AG10803 (cell line): ENCODE measurements at regions not wholly inside any gene's neighbourhood (a gene's known extent, or its start where the extent isn't known, plus 50 kb on each side); places are given as distances from the start of the nearest gene placed in this dataset.

Experiments
- DNase-seq: peaks from one replicate; pipeline ENCODE4 v3.0.0; 2010; ENCODE audit warnings: low read depth
- H3K4me3 ChIP-seq: 2 replicates; pipeline ENCODE4 v1.5.1; 2011; ENCODE audit warnings: mild to moderate bottlenecking, low read length, control low read depth
- CTCF ChIP-seq: conservative IDR thresholded peaks from 2 replicates; pipeline ENCODE4 v1.5.1; 2011; ENCODE audit warnings: mild to moderate bottlenecking, low read length, control low read depth, inconsistent platforms

- TF ChIP-seq CTCF, result no peak
- DNase-seq, result no peak
- H3K4me3 ChIP-seq, result no peak overlapping the region
These were observed 192.5 kb downstream of the MYLK4 start for GRCh38 chr6:2558098-2558680.

GRCh38 chr6:2557181-2557720 is 193.5 kb downstream of the MYLK4 start:
- DNase-seq, result no peak
- no peak for TF ChIP-seq CTCF
- no peak overlapping the region for H3K4me3 ChIP-seq

GRCh38 chr6:2556761-2557160 is 194.0 kb downstream of the MYLK4 start:
- H3K4me3 ChIP-seq, result no peak overlapping the region
- DNase-seq, result no peak
- TF ChIP-seq CTCF, result no peak

GRCh38 chr6:2554651-2555260 is 196.0 kb downstream of the MYLK4 start:
- no peak overlapping the region for H3K4me3 ChIP-seq
- DNase-seq, result no peak
- TF ChIP-seq CTCF, result no peak

GRCh38 chr6:2552526-2553154 is 198.1 kb downstream of the MYLK4 start:
- no peak for DNase-seq
- TF ChIP-seq CTCF, result no peak
- no peak overlapping the region for H3K4me3 ChIP-seq

GRCh38 chr6:2551705-2552104 is 199.0 kb downstream of the MYLK4 start:
- no peak overlapping the region for H3K4me3 ChIP-seq
- no peak for TF ChIP-seq CTCF
- DNase-seq, result no peak

GRCh38 chr6:2550247-2550646 is 200.5 kb downstream of the MYLK4 start:
- DNase-seq, result no peak
- TF ChIP-seq CTCF, result no peak
- no peak overlapping the region for H3K4me3 ChIP-seq
